HG03159 (cell line): ENCODE measurements at regions not wholly inside any gene's neighbourhood (a gene's known extent, or its start where the extent isn't known, plus 50 kb on each side); places are given as distances from the start of the nearest gene placed in this dataset.
A peak's percentile ranks its signal among the peaks of the same experiment; 100 is the strongest.

Experiments
- ATAC-seq: cut with Tn5 transposase; IDR thresholded peaks from one replicate; pipeline ENCODE4 v1.9.1; 2021; ENCODE audit warnings: mild to moderate bottlenecking, moderate library complexity; ENCODE audit not compliant: unreplicated experiment

DNA sequence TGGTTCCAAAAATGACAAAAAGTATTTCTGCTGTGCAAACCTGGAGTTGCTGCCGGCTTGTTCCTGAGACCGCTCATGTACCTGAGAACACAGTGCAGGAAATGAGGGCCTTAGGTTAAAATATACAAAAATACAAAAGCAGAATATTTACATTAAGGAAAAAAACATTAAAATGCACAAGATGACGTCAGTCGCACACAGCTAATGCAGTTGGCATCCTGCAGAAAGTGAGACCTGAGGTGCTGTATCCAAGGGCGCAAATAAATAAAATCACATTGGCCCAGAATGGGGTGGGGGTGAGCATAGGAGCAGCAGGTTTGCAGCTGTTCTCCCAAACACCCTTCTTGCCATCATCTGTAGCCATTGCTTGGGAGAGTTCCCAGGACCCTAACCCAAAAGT is 310.6 kb upstream of the BTBD3 start:
- ATAC-seq, result no peak

DNA sequence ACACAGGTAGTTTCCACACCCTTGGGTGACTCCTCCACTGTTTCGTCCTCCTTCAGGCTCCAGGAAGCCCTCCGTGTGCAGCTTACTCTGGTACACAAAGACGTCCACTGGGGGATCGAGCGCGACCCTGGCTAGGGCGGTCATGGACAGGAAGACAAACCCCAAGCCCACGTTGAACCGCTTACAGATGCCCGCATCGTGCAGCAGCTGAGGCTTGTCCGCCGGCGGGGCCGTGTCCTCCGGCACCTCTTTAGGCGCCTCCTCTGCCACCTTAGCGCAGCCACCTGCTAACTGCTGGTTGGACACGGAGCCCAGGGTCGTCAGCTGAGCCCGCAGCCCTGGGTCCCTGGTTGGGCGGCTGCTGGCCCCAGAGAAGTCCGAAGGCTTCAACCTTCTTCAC is 309.0 kb upstream of the BTBD3 start:
- no peak for ATAC-seq

DNA sequence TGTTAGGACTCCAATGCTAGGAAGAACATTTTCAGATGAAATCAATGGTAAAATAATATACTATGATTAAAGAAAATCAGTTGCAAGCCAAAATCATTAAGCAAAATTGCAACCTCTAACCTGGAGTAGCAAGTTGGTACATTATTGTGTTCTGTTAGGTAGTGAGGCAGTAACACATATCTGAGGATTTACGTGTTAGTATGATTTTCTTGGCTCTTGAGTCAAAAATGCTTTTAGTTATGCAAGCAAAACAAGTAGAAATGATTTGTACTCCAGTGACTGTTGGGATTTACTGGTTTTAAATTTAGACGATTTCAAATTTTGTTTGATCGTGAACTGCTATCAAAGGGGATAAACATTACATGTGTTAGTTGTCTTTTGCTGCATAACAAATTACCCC is 293.0 kb upstream of the BTBD3 start:
- no peak for ATAC-seq

- no peak for ATAC-seq
Observed at GRCh38 chr20:11626551-11626950, 291.1 kb upstream of the BTBD3 start.

DNA sequence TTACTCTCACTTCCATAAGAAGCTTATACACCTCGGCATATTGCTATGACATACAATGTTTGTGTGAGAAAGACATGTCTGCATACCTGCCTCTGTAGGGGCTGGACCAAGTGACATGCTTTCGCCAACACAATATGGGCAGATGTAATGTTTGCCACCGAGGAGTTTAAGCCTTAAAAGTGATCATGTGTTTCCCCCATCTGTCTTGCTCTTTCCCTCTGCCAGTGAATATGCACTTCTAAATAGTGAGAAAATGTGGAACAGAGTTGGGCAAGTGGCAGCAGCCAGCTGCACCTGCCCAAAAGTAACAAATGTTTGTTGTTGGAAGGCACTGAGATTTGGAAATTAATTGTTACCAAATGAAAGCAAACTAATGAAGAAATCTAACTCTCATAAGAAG is 274.8 kb upstream of the BTBD3 start:
- no peak for ATAC-seq

DNA sequence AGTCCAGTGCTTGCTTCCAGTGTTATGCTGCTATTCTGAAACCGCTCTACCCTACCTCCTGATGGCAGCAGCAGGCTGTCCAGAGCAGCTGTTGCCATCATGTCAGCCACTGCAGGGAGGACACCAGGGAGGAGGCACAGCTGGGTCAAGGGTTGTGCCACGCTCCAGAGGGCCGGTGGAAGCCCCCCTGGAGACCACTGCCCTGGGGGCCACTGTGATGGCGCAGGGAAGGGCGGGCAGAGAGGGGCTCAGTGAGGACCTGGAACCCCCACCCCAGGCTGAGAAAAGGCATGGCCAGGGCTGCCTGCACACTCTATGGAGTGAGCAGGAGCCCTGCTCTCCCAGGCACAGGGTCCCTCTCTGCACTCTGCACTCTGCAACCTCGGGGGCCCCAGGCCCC is 271.3 kb upstream of the BTBD3 start:
- ATAC-seq, result no peak

GRCh38 chr20:11650566-11650965 is 267.1 kb upstream of the BTBD3 start:
- ATAC-seq, result no peak

DNA sequence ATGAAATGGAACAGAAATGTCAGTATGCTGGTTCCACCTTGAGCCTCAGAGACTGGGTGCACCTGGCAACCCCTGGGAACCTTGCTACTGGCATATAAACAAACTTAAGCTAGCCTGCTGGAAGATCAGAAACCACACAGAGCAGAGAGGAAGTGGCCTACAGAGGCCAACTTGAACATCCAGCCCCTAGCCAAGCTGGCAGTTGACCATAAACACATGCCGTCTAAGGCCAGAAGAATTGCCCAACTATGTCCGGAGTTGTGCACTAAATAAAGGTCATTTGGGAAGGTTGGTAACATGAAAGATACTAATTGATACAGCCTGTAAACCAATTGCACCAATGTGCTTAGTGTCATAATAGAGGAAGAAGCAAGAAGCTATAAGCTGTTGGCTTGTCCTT is 266.6 kb upstream of the BTBD3 start:
- ATAC-seq, result no peak

DNA sequence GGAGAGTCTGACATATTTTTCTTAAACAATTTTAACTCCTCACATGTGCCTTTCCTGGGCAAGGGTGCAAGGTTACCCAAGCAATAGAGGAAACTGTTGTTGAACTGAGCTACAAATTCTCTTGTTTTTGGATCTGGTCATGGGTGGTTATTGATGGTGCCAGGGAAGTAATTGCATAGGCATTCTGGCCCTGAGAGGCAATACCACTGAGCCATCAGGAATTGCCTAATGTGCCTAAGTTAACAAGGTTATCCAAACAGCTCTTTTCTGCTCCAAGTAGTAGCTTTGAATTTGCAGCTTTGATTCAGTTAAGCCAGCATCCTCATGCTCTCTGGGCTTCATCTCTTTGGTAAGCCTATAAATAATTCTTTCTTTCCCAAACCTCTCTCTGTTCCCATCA is 266.0 kb upstream of the BTBD3 start:
- no peak for ATAC-seq

GRCh38 chr20:11652128-11652527 is 265.6 kb upstream of the BTBD3 start:
- no peak for ATAC-seq

DNA sequence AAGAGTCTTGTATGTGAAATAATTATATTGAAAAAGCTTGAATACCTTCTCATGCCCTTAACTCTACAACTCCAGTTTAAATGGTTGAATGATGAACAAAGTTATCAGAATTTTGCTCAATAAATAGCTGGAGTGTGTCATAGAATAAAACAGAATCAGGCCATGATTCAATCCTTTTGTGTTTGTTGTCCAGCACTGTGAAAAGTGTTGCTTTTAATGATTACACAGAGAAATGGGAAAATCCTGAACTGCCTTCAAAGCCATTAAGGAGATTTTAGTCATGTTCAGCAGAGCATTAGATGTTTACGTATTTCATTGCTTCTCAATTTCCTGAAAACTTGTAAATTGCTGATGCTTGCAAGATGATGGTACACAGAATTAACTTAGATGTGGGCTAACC is 262.9 kb upstream of the BTBD3 start:
- no peak for ATAC-seq

GRCh38 chr20:11660673-11661072 is 257.0 kb upstream of the BTBD3 start:
- ATAC-seq, result no peak

- ATAC-seq, result no peak
Observed at GRCh38 chr20:11671015-11671511, 246.6 kb upstream of the BTBD3 start.

DNA sequence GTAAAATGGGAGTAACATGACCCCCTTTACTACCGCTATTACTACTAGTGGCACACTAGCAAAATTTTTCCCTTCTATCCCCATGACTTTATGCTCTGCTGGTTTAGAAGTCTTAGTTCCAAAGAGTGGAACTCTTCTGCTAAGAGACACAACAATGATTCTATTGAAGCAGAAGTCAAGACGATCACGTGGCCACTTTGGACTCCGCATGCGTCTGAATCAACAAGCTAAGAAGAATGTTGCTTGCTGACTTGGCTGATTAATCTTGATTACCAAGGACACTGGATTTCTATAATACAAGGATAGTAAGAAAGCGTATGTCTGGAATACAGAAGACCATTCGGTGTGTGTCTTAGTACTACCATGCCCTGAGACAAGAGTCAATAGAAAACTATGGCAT is 244.7 kb upstream of the BTBD3 start:
- no peak for ATAC-seq

DNA sequence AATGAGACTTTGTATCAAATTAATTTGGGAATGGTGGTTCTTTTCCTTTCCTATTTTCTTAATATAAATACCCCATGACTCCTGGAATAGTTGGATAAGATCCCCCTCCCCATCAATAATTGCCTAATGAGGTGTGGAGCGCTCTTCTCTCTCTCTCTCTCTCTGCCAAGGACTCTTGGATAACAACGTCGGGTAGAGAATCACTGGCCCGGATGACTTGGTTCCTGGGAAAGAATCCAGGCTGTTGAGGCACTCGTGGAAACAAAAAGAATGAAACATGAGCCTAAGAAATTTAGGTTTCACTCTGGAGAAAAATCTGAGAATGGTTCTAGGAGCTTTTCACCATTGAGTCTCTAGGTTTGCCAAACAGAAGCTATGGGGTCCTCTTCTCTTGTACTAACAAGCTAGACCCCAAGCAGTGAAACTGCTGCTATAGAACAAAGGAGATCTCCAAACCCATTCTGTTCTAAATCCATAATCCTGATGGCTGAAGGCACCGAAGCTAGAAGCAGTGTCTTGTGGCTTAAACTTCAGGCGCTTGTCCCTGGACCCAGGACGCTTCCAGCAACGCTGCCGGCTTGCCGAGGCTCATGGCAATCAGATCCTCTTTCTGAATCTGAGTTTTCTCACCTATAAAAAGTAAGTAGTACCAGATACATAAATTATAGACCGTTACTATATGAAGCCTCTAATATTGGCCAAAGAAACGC is 241.6 kb upstream of the BTBD3 start:
- no peak for ATAC-seq

DNA sequence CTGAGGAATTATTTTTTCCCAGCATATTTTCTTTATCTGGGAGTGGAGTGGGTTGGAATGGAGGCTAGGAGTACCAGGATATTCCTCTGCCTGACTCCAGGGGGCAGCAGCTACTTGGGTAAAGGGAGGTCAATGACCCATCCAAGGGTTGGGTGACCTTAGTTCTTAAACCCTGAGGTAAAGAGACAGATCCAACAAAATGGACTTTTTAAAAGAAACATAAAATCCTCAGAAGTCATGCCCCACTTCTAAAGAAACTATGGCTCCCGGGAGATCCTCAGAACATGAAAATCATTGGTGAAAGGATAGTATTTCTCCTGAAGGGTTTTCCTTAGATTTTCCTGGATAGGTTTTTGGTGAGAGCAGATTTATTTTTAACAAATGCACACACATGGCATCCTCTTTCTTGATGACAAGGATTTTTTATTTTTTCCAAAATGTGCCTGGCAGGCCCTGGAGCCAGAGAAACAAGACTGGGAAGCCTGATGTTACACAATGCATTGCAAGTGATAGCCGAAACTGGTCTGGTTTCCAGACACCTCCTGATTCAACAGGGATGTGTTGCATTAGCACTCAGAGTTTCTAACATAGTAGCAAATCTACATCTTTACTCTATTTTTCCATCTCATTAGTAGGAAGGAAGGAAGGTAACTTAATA is 240.9 kb upstream of the BTBD3 start:
- peak; percentile 65 for ATAC-seq

- no peak for ATAC-seq
Observed at GRCh38 chr20:11677428-11677827, 240.3 kb upstream of the BTBD3 start.

DNA sequence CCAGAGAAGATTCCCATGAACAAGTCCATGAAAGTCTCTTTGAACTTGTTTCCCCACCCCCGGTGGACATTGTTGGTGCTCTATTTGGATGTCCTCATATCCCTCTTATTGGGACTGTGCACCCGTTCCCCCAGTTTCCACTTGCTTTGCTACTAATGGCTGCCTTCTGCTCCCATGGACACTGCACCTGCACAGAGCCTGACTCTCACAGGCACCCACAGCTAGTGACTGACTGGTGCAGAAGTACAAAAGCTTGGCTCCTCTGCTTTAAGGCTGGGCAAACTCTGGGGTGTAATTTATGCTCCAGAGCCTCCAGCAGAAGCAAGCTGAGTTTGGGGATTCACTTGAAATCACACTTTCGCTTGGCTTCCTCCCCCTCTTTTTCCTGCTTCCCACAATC is 239.9 kb upstream of the BTBD3 start:
- ATAC-seq, result no peak

DNA sequence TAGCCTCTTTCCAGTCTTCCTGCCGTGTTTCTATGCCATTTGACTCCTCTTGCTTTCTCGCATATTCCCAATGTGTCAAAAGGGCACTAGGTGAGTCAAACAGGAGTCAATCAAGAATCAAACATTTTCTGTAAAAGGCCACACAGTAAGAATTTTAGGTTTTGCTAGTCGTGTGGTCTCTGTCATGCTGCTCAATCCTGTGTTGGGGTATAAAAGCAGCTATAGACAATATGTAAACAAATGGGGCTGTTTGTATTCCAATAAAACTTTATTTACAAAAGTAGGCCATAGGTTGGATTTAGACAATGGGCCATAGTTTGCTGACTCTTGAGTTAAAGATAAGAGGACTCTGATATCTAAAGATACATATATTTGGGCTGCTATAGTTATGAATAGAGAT is 235.4 kb upstream of the BTBD3 start:
- ATAC-seq, result no peak

- no peak for ATAC-seq
Observed at GRCh38 chr20:11686195-11686594, 231.5 kb upstream of the BTBD3 start.

GRCh38 chr20:11686820-11687543 is 230.7 kb upstream of the BTBD3 start:
- no peak for ATAC-seq
